ENCODE measurements at regions not wholly inside any gene's neighbourhood (a gene's known extent, or its start where the extent isn't known, plus 50 kb on each side); places are given as distances from the start of the nearest gene placed in this dataset.

DNA sequence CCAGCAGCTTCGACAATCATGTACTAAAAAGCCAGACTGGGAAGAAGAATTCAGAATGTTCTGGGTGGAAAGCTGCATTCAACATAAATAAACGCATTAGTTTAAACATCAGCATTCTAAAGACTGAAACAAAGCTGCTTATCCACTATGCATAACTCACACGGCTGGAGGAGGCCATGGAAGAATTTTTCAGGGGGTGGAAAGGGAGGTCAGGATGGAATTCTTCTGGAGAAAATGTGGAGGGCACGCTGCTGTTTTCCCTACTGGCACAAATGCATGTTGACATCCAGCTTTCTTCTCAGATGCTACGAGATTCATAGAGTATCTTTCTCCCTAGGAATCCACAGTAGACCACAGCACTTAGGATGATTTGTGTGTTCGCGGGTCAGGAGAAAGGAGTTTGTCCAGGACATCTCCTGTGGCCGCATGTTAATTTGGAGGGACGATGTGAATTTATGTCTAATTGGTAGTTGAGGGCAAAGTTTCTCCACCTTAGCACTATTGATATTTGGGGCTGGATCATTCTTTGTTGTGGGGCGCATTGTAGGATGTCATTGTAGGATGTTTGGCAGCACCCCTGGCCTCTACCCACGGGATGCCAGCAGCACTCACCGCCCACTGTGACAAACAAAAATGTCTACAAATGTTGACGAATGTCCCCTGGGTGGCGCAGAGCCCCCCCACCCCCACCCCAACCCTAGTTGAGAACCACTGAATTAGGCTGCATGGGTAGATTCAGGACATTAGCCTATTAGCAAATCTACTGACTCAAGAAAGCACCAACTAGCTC is 86.5 kb upstream of the KAZN start:
- DNase-seq, result no peak

DNA sequence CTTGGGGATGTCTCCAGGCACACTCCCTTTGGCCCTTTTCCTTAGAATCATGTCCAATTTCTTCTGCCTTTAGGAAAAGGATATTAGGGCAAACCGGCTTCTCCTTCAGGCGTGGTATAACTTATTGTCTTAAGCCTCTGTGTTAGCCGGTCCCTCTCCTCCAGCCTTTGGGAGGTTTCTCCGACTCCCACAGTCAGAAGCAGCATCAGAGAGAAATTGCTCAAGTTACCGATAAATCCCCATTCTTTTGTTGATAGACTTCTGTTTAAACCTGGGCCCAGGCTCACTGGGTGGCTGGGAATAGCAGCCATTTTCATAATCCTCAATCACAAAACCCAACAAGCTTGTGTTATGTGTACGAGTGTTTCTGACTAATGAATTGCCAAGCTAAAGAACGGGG is 85.4 kb upstream of the KAZN start:
- no peak for DNase-seq

- no peak for DNase-seq
Measured at GRCh38 chr1:14514739-14515138, 83.7 kb upstream of the KAZN start.

DNA sequence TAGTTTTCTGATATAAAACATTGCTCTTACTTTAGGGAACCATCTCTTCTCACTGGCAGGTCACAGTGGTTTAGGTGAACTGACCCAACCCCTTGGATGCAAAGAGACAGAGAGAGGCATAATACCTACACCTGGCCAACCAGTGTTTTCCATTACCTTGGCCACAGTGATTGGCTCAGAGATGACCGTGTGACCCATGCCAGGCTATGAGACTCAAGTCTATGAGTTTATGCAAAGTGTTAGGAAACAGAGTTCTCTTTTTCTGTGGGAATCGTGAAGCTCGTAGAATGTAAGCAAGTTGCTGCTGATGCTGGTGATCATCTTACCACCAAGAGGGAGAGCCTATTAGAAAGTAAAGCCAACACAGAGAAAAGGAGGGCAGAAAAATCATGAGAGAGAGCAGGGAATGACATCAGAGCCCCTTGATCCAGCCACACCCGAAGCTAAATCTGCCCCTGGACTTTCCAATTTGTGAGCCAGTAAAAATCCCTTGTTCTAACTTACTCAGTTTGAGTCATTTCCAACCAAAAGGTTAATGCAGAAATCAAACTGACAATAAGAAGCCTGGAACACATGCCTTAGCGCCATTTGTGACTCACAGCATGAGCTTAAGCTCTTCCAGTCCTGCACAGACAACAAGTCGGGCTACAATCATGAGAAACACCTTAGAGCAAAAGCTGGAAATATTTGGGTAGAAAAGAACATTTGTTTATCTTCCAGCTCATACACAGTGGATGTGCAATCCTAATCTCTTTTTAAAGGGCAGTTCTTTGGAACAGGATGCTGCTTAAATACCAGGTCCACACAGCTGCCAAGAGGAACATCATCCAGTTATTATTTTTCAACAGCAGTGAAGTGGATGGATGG is 81.3 kb upstream of the KAZN start:
- no peak for DNase-seq

DNA sequence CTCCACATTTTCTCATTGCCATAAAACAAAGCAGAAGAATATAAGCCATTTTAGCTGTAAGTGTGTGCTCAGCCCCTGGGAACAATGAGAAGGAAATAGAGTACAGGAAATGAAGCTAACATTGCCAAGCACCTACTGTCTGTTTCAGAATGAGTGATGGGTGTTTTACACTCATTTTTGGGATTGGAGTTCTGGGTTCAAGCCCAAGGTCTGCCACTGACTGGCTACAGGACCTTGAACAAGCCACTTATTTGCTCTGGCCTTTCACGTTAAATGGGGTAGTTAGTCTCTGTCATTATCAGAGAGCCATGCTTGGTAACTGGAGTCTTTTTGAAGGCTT is 80.7 kb upstream of the KAZN start:
- no peak for DNase-seq

DNA sequence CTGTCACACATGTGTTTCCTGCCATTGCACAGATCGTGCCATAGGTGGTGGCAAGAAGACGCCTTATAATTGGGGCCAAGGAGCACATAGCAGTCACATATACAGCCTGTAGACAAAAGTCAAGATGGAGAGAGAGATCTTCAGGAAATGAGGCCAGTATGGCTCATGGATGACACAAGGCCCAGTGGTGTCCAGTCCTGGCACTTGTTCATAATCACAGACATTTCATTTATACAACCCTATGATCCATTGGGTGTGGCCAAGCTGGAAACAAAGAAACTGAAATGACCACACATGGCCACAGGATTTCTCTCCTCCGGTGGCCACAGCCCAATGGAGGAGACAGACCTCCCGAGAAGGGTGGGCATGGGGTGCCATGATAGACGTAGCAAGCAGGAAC is 78.5 kb upstream of the KAZN start:
- no peak for DNase-seq

- no peak for DNase-seq
Measured at GRCh38 chr1:14520514-14521163, 77.8 kb upstream of the KAZN start.

DNA sequence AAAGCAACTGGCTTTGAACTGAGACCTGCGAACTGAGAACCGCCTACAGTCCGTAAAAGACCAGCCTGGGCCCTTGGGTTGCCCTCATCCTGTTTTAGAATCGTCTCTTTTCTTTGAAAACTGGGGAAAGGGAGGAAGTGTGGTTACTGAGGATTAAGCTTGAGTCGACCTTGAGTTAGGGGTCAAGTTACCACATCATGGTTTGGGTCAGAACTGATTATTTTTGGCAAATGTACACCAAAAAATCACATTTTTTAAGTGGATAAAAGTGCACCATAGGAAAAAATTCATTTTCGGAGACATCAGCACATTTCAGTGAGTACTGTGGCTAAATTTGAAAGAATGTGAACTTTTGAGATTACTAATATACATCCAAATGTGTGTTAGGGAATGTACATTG is 76.9 kb upstream of the KAZN start:
- DNase-seq, result no peak

- DNase-seq, result no peak
Measured at GRCh38 chr1:14522077-14522925, 76.2 kb upstream of the KAZN start.

GRCh38 chr1:14522926-14523241 is 75.6 kb upstream of the KAZN start:
- DNase-seq, result no peak

DNA sequence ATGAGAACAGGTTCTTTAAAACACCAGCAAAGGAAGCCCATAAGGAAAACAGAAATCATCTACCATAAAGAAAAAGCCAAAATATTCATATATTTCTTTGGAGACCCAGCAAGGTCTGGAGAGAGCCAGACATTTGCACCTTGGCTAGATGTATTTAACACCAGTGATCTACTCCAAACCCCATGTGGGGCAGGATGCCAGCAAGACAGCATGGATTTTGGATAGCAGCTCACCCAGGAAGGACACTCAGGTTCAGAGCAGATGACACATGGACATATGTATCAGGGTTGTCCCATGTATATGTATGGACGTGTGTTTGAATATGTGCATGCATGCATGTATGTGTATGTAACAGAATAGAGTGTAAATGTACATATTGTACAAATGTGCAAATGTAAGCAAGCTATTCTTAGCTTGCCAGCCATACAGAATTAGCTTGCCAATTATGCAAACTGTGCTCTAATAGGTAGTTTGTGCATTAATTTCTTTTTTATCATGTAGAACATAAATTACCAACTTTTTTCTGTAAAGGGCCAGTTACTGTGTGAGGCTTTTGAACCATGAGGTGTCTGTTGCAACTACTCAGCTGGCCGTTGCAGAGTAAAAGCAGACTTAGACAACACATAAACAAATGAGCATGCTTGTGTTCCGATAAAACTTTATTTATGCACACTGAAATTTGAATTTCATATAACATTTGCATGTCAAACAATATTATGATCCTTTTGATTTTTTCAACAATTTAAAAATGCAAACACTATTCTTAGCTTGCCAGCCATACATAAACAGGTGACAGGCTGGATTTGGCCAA is 73.5 kb upstream of the KAZN start:
- DNase-seq, result no peak

- no peak for DNase-seq
Measured at GRCh38 chr1:14529475-14529874, 69.0 kb upstream of the KAZN start.

DNA sequence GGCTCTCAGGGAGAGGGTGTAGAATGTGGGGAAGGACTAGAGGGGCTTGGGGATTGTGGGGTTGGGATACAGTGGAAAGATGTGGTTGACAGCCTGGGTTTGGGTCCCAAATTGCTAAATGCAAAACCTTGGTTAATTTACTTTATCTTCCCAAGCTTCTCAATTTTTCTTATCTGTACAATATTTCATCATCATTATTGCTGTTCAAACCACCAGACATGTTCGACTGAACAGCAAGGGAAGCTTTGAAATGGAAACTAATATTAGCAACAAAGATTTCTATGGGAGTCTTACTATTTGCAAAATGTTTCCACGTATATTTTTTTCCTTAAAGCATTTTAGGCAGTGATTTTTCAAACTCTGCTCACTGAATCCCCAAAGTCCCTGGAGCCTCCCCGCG is 67.0 kb upstream of the KAZN start:
- no peak for DNase-seq

GRCh38 chr1:14535619-14536355 is 62.7 kb upstream of the KAZN start:
- no peak for DNase-seq

DNA sequence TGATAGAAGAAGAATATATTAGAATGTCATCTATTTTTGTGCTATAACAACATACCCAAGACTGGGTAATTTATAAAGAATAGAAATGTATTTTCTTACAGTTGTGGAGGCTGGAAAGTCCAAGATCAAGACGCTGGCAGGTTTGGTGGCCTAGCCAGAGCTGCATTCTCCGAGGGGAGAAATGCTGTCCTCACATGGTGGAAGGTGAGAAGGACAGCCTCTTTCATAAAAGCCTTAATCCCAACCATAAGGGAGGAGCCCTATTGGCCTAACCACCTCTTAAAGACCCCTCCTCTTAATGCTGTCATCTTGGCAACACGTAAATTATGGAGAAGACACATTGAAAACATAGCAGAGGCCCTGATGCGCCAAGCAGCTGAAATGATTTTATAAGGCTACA is 60.1 kb upstream of the KAZN start:
- no peak for DNase-seq

- no peak for DNase-seq
Measured at GRCh38 chr1:14539309-14539708, 59.2 kb upstream of the KAZN start.

- DNase-seq, result no peak
Measured at GRCh38 chr1:14539953-14540563, 58.4 kb upstream of the KAZN start.

GRCh38 chr1:14541348-14541747 is 57.1 kb upstream of the KAZN start:
- no peak for DNase-seq

DNA sequence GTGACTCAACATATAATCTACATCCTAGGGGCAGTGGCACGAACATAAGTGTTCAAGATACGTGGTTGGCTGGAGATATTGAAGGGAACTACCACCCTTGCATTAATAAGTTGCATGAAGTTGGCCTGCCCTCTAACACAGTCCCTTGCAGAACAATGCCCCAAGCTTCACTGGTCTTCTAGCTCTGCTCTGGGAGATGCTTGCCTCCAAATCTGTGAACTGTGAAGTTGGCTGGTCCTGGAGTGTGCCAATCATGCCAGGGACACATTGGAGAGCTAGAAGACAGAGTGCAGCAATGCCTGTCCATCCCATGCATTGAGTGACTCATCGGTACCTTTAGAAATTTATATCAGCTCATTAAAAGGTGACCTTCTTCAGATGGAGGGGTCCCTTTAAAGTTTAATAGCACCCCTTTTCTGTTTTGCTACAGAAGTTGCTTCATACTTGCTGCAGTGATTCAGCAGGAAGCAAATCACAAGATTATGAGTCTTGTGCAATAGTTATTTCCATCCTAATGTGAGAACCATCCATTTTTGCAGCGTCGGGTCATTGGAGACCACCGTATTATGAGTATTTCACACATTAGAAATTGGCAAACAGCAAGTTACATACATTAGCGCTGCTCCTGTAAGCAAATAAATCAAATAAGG is 55.2 kb upstream of the KAZN start:
- no peak for DNase-seq

DNA sequence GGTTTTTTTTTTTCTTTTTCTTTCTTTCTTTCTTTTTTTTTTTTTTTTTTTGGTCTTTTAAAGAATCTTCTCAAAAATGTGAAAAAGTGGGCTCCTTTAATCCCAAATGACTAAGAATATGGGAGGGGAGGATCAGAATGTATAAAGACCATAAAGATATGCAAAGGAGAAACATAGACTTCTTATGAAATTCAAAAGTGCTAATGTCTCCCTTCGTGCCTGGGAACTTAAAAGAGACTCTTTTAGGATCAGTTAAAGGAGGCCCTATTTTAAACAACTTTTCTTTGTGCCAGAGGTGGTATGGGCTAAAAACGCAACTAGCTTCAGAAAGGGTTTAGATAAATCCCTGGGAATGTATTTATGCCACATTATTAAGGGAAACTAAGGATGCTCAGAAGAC is 54.2 kb upstream of the KAZN start:
- DNase-seq, result no peak
